ENCODE measurements at regions not wholly inside any gene's neighbourhood (a gene's known extent, or its start where the extent isn't known, plus 50 kb on each side); places are given as distances from the start of the nearest gene placed in this dataset.

- no peak for ATAC-seq
- Histone ChIP-seq H3K36me3 (replicated peaks in 1 of 2; ENCODE audit: control insufficient read depth in 1 of 2, insufficient read depth in 2 of 2, low read length in 2 of 2) (no peaks in the 10 kb centered on the region), H3K4me3 (replicated peaks in 1 of 3; ENCODE audit: insufficient read depth in 1 of 3, low read depth in 2 of 3, low read length in 3 of 3) (no peak overlapping the region), H3K9me3 (ENCODE audit: low read length) (no peaks in the 10 kb centered on the region), H2AFZ (ENCODE audit: low read length) (no peak overlapping the region), H3K4me1 (ENCODE audit: insufficient read depth, low read length) (no peaks in the 10 kb centered on the region), H3K4me2 (ENCODE audit: low read depth, low read length) (no peak overlapping the region), H4K20me1 (ENCODE audit: insufficient read depth, low read length) (0 out of 2 replicates have a peak, but pooled peaks cover 3% of the 10 kb centered on the region), H3K27ac (ENCODE audit: extremely low read length, insufficient read depth, low read length) (no peak overlapping the region), H3K9ac (ENCODE audit: insufficient read depth, low read depth, low read length) (no peak overlapping the region), H3K79me2 (ENCODE audit: insufficient read depth, low read length) (no peaks in the 10 kb centered on the region), H3K27me3 (ENCODE audit: control insufficient read depth in 1 of 2, insufficient read depth in 2 of 2, low read length in 2 of 2) (peaks cover 1 to 27% of the 10 kb centered on the region in 2 experiments; a peak in 4 of 5 replicates)
- POLR2A ChIA-PET, result no interaction called here
- FAIRE-seq, result no peak
- intact Hi-C loops (cut with micrococcal nuclease; ENCODE audit: unreplicated experiment), result no loop called here
- BruUV-seq (replicated peaks), result no TSS peak
- CTCF ChIA-PET (ENCODE audit: low intra/inter-chr PET ratio, low total read pairs), result no interaction called here
- DNase-seq (ENCODE audit: low spot score), result no peak
- WGBS (ENCODE audit: low lambda C conversion rate), result 10% methylated on average over 6 of the region's 8 CpGs
- in situ Hi-C loops (cut with HindIII; ENCODE audit: extremely low pct_ligation_motif_present, low pct_unique_long_range_greater_than_20kb), result no loop called here
- TF ChIP-seq ZNF530 (CRISPR knock-in tag; IDR thresholded peaks at IDR 0.05; ENCODE audit: low read depth), result no peak
- no peak for TF ChIP-seq ZSCAN29 (CRISPR knock-in tag; conservative IDR thresholded peaks at IDR 0.05)
- no peak for TF ChIP-seq WIZ (CRISPR knock-in tag; IDR thresholded peaks at IDR 0.05)
- no peak for TF ChIP-seq RFXAP (CRISPR knock-in tag; IDR thresholded peaks at IDR 0.05; ENCODE audit: borderline replicate concordance)
- no peak for TF ChIP-seq ZNF850 (CRISPR knock-in tag; conservative IDR thresholded peaks at IDR 0.05)
- TF ChIP-seq SRSF1 (optimal IDR thresholded peaks at IDR 0.05; ENCODE audit: low read depth, low read length), result no peak
- TF ChIP-seq, protein P1, sequence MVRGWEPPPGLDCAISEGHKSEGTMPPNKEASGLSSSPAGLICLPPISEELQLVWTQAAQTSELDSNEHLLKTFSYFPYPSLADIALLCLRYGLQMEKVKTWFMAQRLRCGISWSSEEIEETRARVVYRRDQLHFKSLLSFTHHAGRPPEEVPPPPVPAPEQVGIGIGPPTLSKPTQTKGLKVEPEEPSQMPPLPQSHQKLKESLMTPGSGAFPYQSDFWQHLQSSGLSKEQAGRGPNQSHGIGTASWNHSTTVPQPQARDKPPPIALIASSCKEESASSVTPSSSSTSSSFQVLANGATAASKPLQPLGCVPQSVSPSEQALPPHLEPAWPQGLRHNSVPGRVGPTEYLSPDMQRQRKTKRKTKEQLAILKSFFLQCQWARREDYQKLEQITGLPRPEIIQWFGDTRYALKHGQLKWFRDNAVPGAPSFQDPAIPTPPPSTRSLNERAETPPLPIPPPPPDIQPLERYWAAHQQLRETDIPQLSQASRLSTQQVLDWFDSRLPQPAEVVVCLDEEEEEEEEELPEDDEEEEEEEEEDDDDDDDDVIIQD (CRISPR knock-in tag; IDR thresholded peaks at IDR 0.05; ENCODE audit: low read depth), result no peak
- TF ChIP-seq ZNF598 (CRISPR knock-in tag; IDR thresholded peaks at IDR 0.05; ENCODE audit: borderline replicate concordance), result no peak
- TF ChIP-seq ZMYM4 (CRISPR knock-in tag; IDR thresholded peaks at IDR 0.05), result no peak
- no peak for TF ChIP-seq HNF1B (CRISPR knock-in tag; IDR thresholded peaks at IDR 0.05)
- TF ChIP-seq MEIS2 (CRISPR knock-in tag; IDR thresholded peaks at IDR 0.05), result no peak
- TF ChIP-seq, protein P2, sequence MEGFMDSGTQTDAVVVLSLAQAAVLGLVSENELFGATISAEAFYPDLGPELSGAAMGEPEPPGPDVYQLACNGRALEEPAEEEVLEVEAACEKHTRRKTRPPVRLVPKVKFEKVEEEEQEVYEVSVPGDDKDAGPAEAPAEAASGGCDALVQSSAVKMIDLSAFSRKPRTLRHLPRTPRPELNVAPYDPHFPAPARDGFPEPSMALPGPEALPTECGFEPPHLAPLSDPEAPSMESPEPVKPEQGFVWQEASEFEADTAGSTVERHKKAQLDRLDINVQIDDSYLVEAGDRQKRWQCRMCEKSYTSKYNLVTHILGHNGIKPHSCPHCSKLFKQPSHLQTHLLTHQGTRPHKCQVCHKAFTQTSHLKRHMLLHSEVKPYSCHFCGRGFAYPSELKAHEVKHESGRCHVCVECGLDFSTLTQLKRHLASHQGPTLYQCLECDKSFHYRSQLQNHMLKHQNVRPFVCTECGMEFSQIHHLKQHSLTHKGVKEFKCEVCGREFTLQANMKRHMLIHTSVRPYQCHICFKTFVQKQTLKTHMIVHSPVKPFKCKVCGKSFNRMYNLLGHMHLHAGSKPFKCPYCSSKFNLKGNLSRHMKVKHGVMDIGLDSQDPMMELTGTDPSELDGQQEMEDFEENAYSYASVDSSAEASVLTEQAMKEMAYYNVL (CRISPR knock-in tag; IDR thresholded peaks at IDR 0.05; ENCODE audit: borderline replicate concordance), result no peak
- TF ChIP-seq NFE2L2 (IDR thresholded peaks at IDR 0.05; ENCODE audit: low read length), result no peak
- TF ChIP-seq CREM (IDR thresholded peaks at IDR 0.05), result no peak
- TF ChIP-seq CREM (CRISPR knock-in tag; IDR thresholded peaks at IDR 0.05), result no peak
- TF ChIP-seq RXRA (CRISPR knock-in tag; IDR thresholded peaks at IDR 0.05), result no peak
- TF ChIP-seq USF2 (IDR thresholded peaks at IDR 0.05; ENCODE audit: low read depth, low read length), result no peak
- no peak for TF ChIP-seq USF2 (CRISPR knock-in tag; IDR thresholded peaks at IDR 0.05; ENCODE audit: borderline replicate concordance)
- no peak for TF ChIP-seq TBX3 (IDR thresholded peaks at IDR 0.05; ENCODE audit: borderline replicate concordance)
- TF ChIP-seq TCF12 (IDR thresholded peaks at IDR 0.05), result no peak
- TF ChIP-seq TCF12 (CRISPR knock-in tag; IDR thresholded peaks at IDR 0.05), result no peak
Observed at GRCh38 chr10:131445623-131446022, 134.1 kb upstream of the TCERG1L start.
